Neural crest cell (in vitro differentiated cells): ENCODE measurements at regions not wholly inside any gene's neighbourhood (a gene's known extent, or its start where the extent isn't known, plus 50 kb on each side); places are given as distances from the start of the nearest gene placed in this dataset.
"Not testable (repeated sequence)": the region's sequence is repeated elsewhere in the genome, so short reads cannot be mapped to it uniquely, and the experiment has no call there.

Experiments
- DNase-seq: peaks from one replicate; pipeline ENCODE4 v3.0.0; 2021; ENCODE audit warnings: low read depth, mixed read lengths, low spot score
- H3K27ac Mint-ChIP-seq: one replicate; pipeline ENCODE4 v1.8.0; 2021; ENCODE audit warnings: mild to moderate bottlenecking, mixed read lengths; ENCODE audit not compliant: unreplicated experiment
- H3K27me3 Mint-ChIP-seq: 2 replicates; pipeline ENCODE4 v1.8.0; 2021; ENCODE audit warnings: low read depth, mild to moderate bottlenecking, mixed read lengths
- H3K36me3 Mint-ChIP-seq: 2 replicates; pipeline ENCODE4 v1.8.0; 2021; ENCODE audit warnings: low read depth, mild to moderate bottlenecking, mixed read lengths
- H3K4me1 Mint-ChIP-seq: 2 replicates; pipeline ENCODE4 v1.8.0; 2021; ENCODE audit warnings: mixed read lengths
- H3K4me3 Mint-ChIP-seq: one replicate; pipeline ENCODE4 v1.8.0; 2021; ENCODE audit warnings: mild to moderate bottlenecking, mixed read lengths
- H3K9me3 Mint-ChIP-seq: 2 replicates; pipeline ENCODE4 v1.8.0; 2021; ENCODE audit warnings: mixed read lengths
- CTCF ChIP-seq: fragments of 200-600 bp; sonication (generic); conservative IDR thresholded peaks from 2 replicates; pipeline ENCODE4 v1.5.0; 2021; ENCODE audit warnings: antibody characterized with exemption, mild to moderate bottlenecking

GRCh38 chr11:100600941-100601340, 86.1 kb upstream of the ARHGAP42 start:
- TF ChIP-seq CTCF = no peak
- no peaks in the 10 kb centered on the region for H3K4me1 Mint-ChIP-seq
- no peaks in the 10 kb centered on the region for H3K27me3 Mint-ChIP-seq
- H3K36me3 Mint-ChIP-seq = peaks cover 5% of the 10 kb centered on the region
- H3K27ac Mint-ChIP-seq = no peak overlapping the region
- no peak overlapping the region for H3K4me3 Mint-ChIP-seq
- no peaks in the 10 kb centered on the region for H3K9me3 Mint-ChIP-seq
- DNase-seq = no peak

- no peak for DNase-seq
- H3K36me3 Mint-ChIP-seq = peaks cover 5% of the 10 kb centered on the region
- TF ChIP-seq CTCF = no peak
- peaks cover 8% of the 10 kb centered on the region for H3K9me3 Mint-ChIP-seq
- H3K27me3 Mint-ChIP-seq = no peaks in the 10 kb centered on the region
- no peak overlapping the region for H3K27ac Mint-ChIP-seq
- H3K4me3 Mint-ChIP-seq = no peak overlapping the region
- peaks cover 7% of the 10 kb centered on the region for H3K4me1 Mint-ChIP-seq
These were observed 84.4 kb upstream of the ARHGAP42 start for GRCh38 chr11:100602716-100603115.

GRCh38 chr11:100607761-100608160, 79.3 kb upstream of the ARHGAP42 start:
- Mint-ChIP-seq H3K4me1 (peaks cover 17% of the 10 kb centered on the region), H3K9me3 (peaks cover 18% of the 10 kb centered on the region), H3K36me3 (peaks cover 13% of the 10 kb centered on the region)
- not testable (repeated sequence) for H3K27me3 Mint-ChIP-seq, H3K27ac Mint-ChIP-seq, DNase-seq, H3K4me3 Mint-ChIP-seq

GRCh38 chr11:100612766-100613165, 74.3 kb upstream of the ARHGAP42 start:
- H3K9me3 Mint-ChIP-seq = peaks cover 17% of the 10 kb centered on the region
- no peaks in the 10 kb centered on the region for H3K27me3 Mint-ChIP-seq
- H3K4me1 Mint-ChIP-seq = peaks cover 18% of the 10 kb centered on the region
- H3K27ac Mint-ChIP-seq = no peak overlapping the region
- no peak for DNase-seq
- no peak overlapping the region for H3K4me3 Mint-ChIP-seq
- no peak for TF ChIP-seq CTCF
- H3K36me3 Mint-ChIP-seq = peaks cover 9% of the 10 kb centered on the region

- Mint-ChIP-seq H3K4me3 (no peak overlapping the region), H3K36me3 (peaks cover 12% of the 10 kb centered on the region), H3K27me3 (no peaks in the 10 kb centered on the region), H3K4me1 (peaks cover 26% of the 10 kb centered on the region), H3K27ac (no peak overlapping the region), H3K9me3 (peaks cover 17% of the 10 kb centered on the region)
- no peak for TF ChIP-seq CTCF
- no peak for DNase-seq
These were observed 68.2 kb upstream of the ARHGAP42 start for GRCh38 chr11:100618914-100619313.

- no peak for DNase-seq
- no peak overlapping the region for H3K4me3 Mint-ChIP-seq
- no peak overlapping the region for H3K27ac Mint-ChIP-seq
- H3K4me1 Mint-ChIP-seq = peaks cover 30% of the 10 kb centered on the region
- no peaks in the 10 kb centered on the region for H3K27me3 Mint-ChIP-seq
- no peak for TF ChIP-seq CTCF
- peaks cover 22% of the 10 kb centered on the region for H3K9me3 Mint-ChIP-seq
- peaks cover 12% of the 10 kb centered on the region for H3K36me3 Mint-ChIP-seq
These were observed 67.6 kb upstream of the ARHGAP42 start for GRCh38 chr11:100619484-100619883.
